IMR-90 (cell line): ENCODE measurements at regions not wholly inside any gene's neighbourhood (a gene's known extent, or its start where the extent isn't known, plus 50 kb on each side); places are given as distances from the start of the nearest gene placed in this dataset.

Experiments
- CEBPB ChIP-seq: IDR thresholded peaks from 2 replicates; pipeline ENCODE4 v1.6.1; 2012; ENCODE audit warnings: low read depth, low read length, improper control_type of control experiment
- CTCF ChIP-seq: conservative IDR thresholded peaks from 2 replicates; pipeline ENCODE4 v1.5.1; 2012; ENCODE audit warnings: mild to moderate bottlenecking, low read depth, low read length, improper control_type of control experiment
- MAZ ChIP-seq: IDR thresholded peaks from 2 replicates; pipeline ENCODE4 v1.6.1; 2012; ENCODE audit warnings: low read depth, mild to moderate bottlenecking, low read length, improper control_type of control experiment, moderate library complexity, borderline replicate concordance
- MXI1 ChIP-seq: IDR thresholded peaks from 2 replicates; pipeline ENCODE4 v1.6.1; 2012; ENCODE audit warnings: low read depth, mild to moderate bottlenecking, low read length, moderate library complexity, borderline replicate concordance
- POLR2A ChIP-seq: IDR thresholded peaks from 2 replicates; pipeline ENCODE4 v1.6.1; 2012; ENCODE audit warnings: mild to moderate bottlenecking, low read depth, low read length
- RAD21 ChIP-seq: IDR thresholded peaks from 2 replicates; pipeline ENCODE4 v1.6.1; 2012; ENCODE audit warnings: low read length, improper control_type of control experiment
- RFX5 ChIP-seq: IDR thresholded peaks from 2 replicates; pipeline ENCODE4 v1.8.0; 2012; ENCODE audit warnings: low read depth, mild to moderate bottlenecking, low read length, moderate library complexity
- USF2 ChIP-seq: fragments of 150-350 bp; IDR thresholded peaks from 2 replicates; pipeline ENCODE4 v1.6.1; 2017; ENCODE audit warnings: mild to moderate bottlenecking, antibody characterized with exemption, low read length, low read depth

- TF ChIP-seq POLR2A (no peak), CTCF (no peak), USF2 (no peak), RAD21 (no peak), CEBPB (no peak), MAZ (no peak), RFX5 (no peak), MXI1 (no peak)
Measured at GRCh38 chr6:93915961-93916360, 496.6 kb upstream of the EPHA7 start.
